ENCODE measurements at regions not wholly inside any gene's neighbourhood (a gene's known extent, or its start where the extent isn't known, plus 50 kb on each side); places are given as distances from the start of the nearest gene placed in this dataset.
"Not testable (repeated sequence)": the region's sequence is repeated elsewhere in the genome, so short reads cannot be mapped to it uniquely, and the experiment has no call there.

- not testable (repeated sequence) for H3K36me3 ChIP-seq (replicated peaks; ENCODE audit: control insufficient read depth, insufficient read depth, low read length); H3K4me3 ChIP-seq (ENCODE audit: insufficient read depth, low read depth, low read length); H3K27me3 ChIP-seq (ENCODE audit: control insufficient read depth, insufficient read depth, low read length); DNase-seq
Observed at GRCh38 chr3:4167230-4167629, 135.9 kb upstream of the SETMAR start.

GRCh38 chr3:4174791-4175190 lies 128.4 kb upstream of the SETMAR start:
- no peak for DNase-seq
- H3K4me3 ChIP-seq (ENCODE audit: insufficient read depth, low read depth, low read length), result no peak overlapping the region
- H3K27me3 ChIP-seq (ENCODE audit: control insufficient read depth, insufficient read depth, low read length), result no peaks in the 10 kb centered on the region
- no peaks in the 10 kb centered on the region for H3K36me3 ChIP-seq (replicated peaks; ENCODE audit: control insufficient read depth, insufficient read depth, low read length)

GRCh38 chr3:4191971-4192370 lies 111.2 kb upstream of the SETMAR start:
- Histone ChIP-seq H3K4me3 (ENCODE audit: insufficient read depth, low read depth, low read length) (no peak overlapping the region), H3K27me3 (ENCODE audit: control insufficient read depth, insufficient read depth, low read length) (no peaks in the 10 kb centered on the region), H3K36me3 (replicated peaks; ENCODE audit: control insufficient read depth, insufficient read depth, low read length) (no peaks in the 10 kb centered on the region)
- no peak for DNase-seq

GRCh38 chr3:4195006-4195405 lies 108.2 kb upstream of the SETMAR start:
- Histone ChIP-seq H3K36me3 (replicated peaks; ENCODE audit: control insufficient read depth, insufficient read depth, low read length) (no peaks in the 10 kb centered on the region), H3K27me3 (ENCODE audit: control insufficient read depth, insufficient read depth, low read length) (no peaks in the 10 kb centered on the region), H3K4me3 (ENCODE audit: insufficient read depth, low read depth, low read length) (no peak overlapping the region)
- DNase-seq, result no peak

- H3K4me3 ChIP-seq (ENCODE audit: insufficient read depth, low read depth, low read length), result no peak overlapping the region
- H3K27me3 ChIP-seq (ENCODE audit: control insufficient read depth, insufficient read depth, low read length), result no peaks in the 10 kb centered on the region
- DNase-seq, result no peak
- no peaks in the 10 kb centered on the region for H3K36me3 ChIP-seq (replicated peaks; ENCODE audit: control insufficient read depth, insufficient read depth, low read length)
Observed at GRCh38 chr3:4196506-4197147, 106.5 kb upstream of the SETMAR start.

- no peak overlapping the region for H3K4me3 ChIP-seq (ENCODE audit: insufficient read depth, low read depth, low read length)
- no peak for DNase-seq
- H3K36me3 ChIP-seq (replicated peaks; ENCODE audit: control insufficient read depth, insufficient read depth, low read length), result no peaks in the 10 kb centered on the region
- H3K27me3 ChIP-seq (ENCODE audit: control insufficient read depth, insufficient read depth, low read length), result no peaks in the 10 kb centered on the region
Observed at GRCh38 chr3:4197670-4198069, 105.5 kb upstream of the SETMAR start.

GRCh38 chr3:4198491-4198890 lies 104.7 kb upstream of the SETMAR start:
- DNase-seq, result no peak
- H3K27me3 ChIP-seq (ENCODE audit: control insufficient read depth, insufficient read depth, low read length), result no peaks in the 10 kb centered on the region
- H3K36me3 ChIP-seq (replicated peaks; ENCODE audit: control insufficient read depth, insufficient read depth, low read length), result no peaks in the 10 kb centered on the region
- H3K4me3 ChIP-seq (ENCODE audit: insufficient read depth, low read depth, low read length), result no peak overlapping the region

- not testable (repeated sequence) for H3K36me3 ChIP-seq (replicated peaks; ENCODE audit: control insufficient read depth, insufficient read depth, low read length); H3K27me3 ChIP-seq (ENCODE audit: control insufficient read depth, insufficient read depth, low read length); H3K4me3 ChIP-seq (ENCODE audit: insufficient read depth, low read depth, low read length); DNase-seq
Observed at GRCh38 chr3:4204776-4205175, 98.4 kb upstream of the SETMAR start.

- no peak overlapping the region for H3K4me3 ChIP-seq (ENCODE audit: insufficient read depth, low read depth, low read length)
- no peaks in the 10 kb centered on the region for H3K36me3 ChIP-seq (replicated peaks; ENCODE audit: control insufficient read depth, insufficient read depth, low read length)
- DNase-seq, result no peak
- no peaks in the 10 kb centered on the region for H3K27me3 ChIP-seq (ENCODE audit: control insufficient read depth, insufficient read depth, low read length)
Observed at GRCh38 chr3:4207672-4208071, 95.5 kb upstream of the SETMAR start.

GRCh38 chr3:4208556-4208955 lies 94.6 kb upstream of the SETMAR start:
- Histone ChIP-seq H3K4me3 (ENCODE audit: insufficient read depth, low read depth, low read length) (no peak overlapping the region), H3K36me3 (replicated peaks; ENCODE audit: control insufficient read depth, insufficient read depth, low read length) (no peaks in the 10 kb centered on the region), H3K27me3 (ENCODE audit: control insufficient read depth, insufficient read depth, low read length) (no peaks in the 10 kb centered on the region)
- no peak for DNase-seq

- no peak for DNase-seq
- Histone ChIP-seq H3K4me3 (ENCODE audit: insufficient read depth, low read depth, low read length) (no peak overlapping the region), H3K36me3 (replicated peaks; ENCODE audit: control insufficient read depth, insufficient read depth, low read length) (no peaks in the 10 kb centered on the region), H3K27me3 (ENCODE audit: control insufficient read depth, insufficient read depth, low read length) (no peaks in the 10 kb centered on the region)
Observed at GRCh38 chr3:4211610-4212009, 91.6 kb upstream of the SETMAR start.

GRCh38 chr3:4213420-4213819 lies 89.7 kb upstream of the SETMAR start:
- not testable (repeated sequence) for H3K27me3 ChIP-seq (ENCODE audit: control insufficient read depth, insufficient read depth, low read length); DNase-seq; H3K36me3 ChIP-seq (replicated peaks; ENCODE audit: control insufficient read depth, insufficient read depth, low read length); H3K4me3 ChIP-seq (ENCODE audit: insufficient read depth, low read depth, low read length)

GRCh38 chr3:4216974-4217373 lies 86.2 kb upstream of the SETMAR start:
- H3K27me3 ChIP-seq (ENCODE audit: control insufficient read depth, insufficient read depth, low read length); H3K36me3 ChIP-seq (replicated peaks; ENCODE audit: control insufficient read depth, insufficient read depth, low read length); H3K4me3 ChIP-seq (ENCODE audit: insufficient read depth, low read depth, low read length); DNase-seq: not testable (repeated sequence)

GRCh38 chr3:4218456-4219226 lies 84.5 kb upstream of the SETMAR start:
- no peak for DNase-seq
- H3K36me3 ChIP-seq (replicated peaks; ENCODE audit: control insufficient read depth, insufficient read depth, low read length), result no peaks in the 10 kb centered on the region
- H3K4me3 ChIP-seq (ENCODE audit: insufficient read depth, low read depth, low read length), result no peak overlapping the region
- no peaks in the 10 kb centered on the region for H3K27me3 ChIP-seq (ENCODE audit: control insufficient read depth, insufficient read depth, low read length)

GRCh38 chr3:4219227-4219568 lies 84.0 kb upstream of the SETMAR start:
- H3K36me3 ChIP-seq (replicated peaks; ENCODE audit: control insufficient read depth, insufficient read depth, low read length), result no peaks in the 10 kb centered on the region
- no peak for DNase-seq
- no peak overlapping the region for H3K4me3 ChIP-seq (ENCODE audit: insufficient read depth, low read depth, low read length)
- no peaks in the 10 kb centered on the region; the same call in 1 of the 2 replicates for H3K27me3 ChIP-seq (ENCODE audit: control insufficient read depth, insufficient read depth, low read length)
